Ammon's horn (tissue), 1 donor: ENCODE measurements at regions not wholly inside any gene's neighbourhood (a gene's known extent, or its start where the extent isn't known, plus 50 kb on each side); places are given as distances from the start of the nearest gene placed in this dataset.

Experiments used
- DNase-seq: peaks from one replicate; pipeline ENCODE4 v3.0.0-alpha.2; 2016; ENCODE audit warnings: low spot score

GRCh38 chr2:239574054-239574433 lies 173.2 kb upstream of the HDAC4 start:
- no peak for DNase-seq

GRCh38 chr2:239570971-239571520 lies 170.2 kb upstream of the HDAC4 start:
- DNase-seq, result no peak

GRCh38 chr2:239570216-239570925 lies 169.6 kb upstream of the HDAC4 start:
- no peak for DNase-seq

- DNase-seq, result peak; percentile 57
Observed at GRCh38 chr2:239569401-239570090, 168.7 kb upstream of the HDAC4 start.

GRCh38 chr2:239568601-239569000 lies 167.8 kb upstream of the HDAC4 start:
- DNase-seq, result no peak

GRCh38 chr2:239567786-239568185 lies 167.0 kb upstream of the HDAC4 start:
- no peak for DNase-seq

- DNase-seq, result no peak
Observed at GRCh38 chr2:239566995-239567568, 166.3 kb upstream of the HDAC4 start.

GRCh38 chr2:239566162-239566994 lies 165.6 kb upstream of the HDAC4 start:
- no peak for DNase-seq

GRCh38 chr2:239564587-239564986 lies 163.8 kb upstream of the HDAC4 start:
- no peak for DNase-seq

- DNase-seq, result no peak
Observed at GRCh38 chr2:239563561-239563960, 162.7 kb upstream of the HDAC4 start.

- DNase-seq, result no peak
Observed at GRCh38 chr2:239561446-239562001, 160.7 kb upstream of the HDAC4 start.

- no peak for DNase-seq
Observed at GRCh38 chr2:239559417-239560261, 158.8 kb upstream of the HDAC4 start.

- DNase-seq, result no peak
Observed at GRCh38 chr2:239558661-239559060, 157.8 kb upstream of the HDAC4 start.

- no peak for DNase-seq
Observed at GRCh38 chr2:239557516-239557915, 156.7 kb upstream of the HDAC4 start.

GRCh38 chr2:239555571-239555905 lies 154.7 kb upstream of the HDAC4 start:
- DNase-seq, result no peak

GRCh38 chr2:239554766-239555570 lies 154.1 kb upstream of the HDAC4 start:
- no peak for DNase-seq

GRCh38 chr2:239553376-239554000 lies 152.7 kb upstream of the HDAC4 start:
- no peak for DNase-seq

GRCh38 chr2:239552213-239552926 lies 151.6 kb upstream of the HDAC4 start:
- no peak for DNase-seq

GRCh38 chr2:239551206-239551605 lies 150.4 kb upstream of the HDAC4 start:
- DNase-seq, result no peak
